Cerebellar cortex (tissue), 1 donor: ENCODE measurements at regions not wholly inside any gene's neighbourhood (a gene's known extent, or its start where the extent isn't known, plus 50 kb on each side); places are given as distances from the start of the nearest gene placed in this dataset.
"Not testable (repeated sequence)": the region's sequence is repeated elsewhere in the genome, so short reads cannot be mapped to it uniquely, and the experiment has no call there.

ENCODE experiments used
- DNase-seq: peaks from one replicate; pipeline ENCODE4 v3.0.0-alpha.2; 2015; ENCODE audit warnings: low spot score

- DNase-seq = no peak
Measured at GRCh38 chr2:105537466-105537865, 138.6 kb upstream of the FHL2 start.

- no peak for DNase-seq
Measured at GRCh38 chr2:105536175-105536574, 137.3 kb upstream of the FHL2 start.

- not testable (repeated sequence) for DNase-seq
Measured at GRCh38 chr2:105529258-105529657, 130.4 kb upstream of the FHL2 start.

- no peak for DNase-seq
Measured at GRCh38 chr2:105526000-105526925, 127.4 kb upstream of the FHL2 start.

GRCh38 chr2:105525201-105525600, 126.3 kb upstream of the FHL2 start:
- DNase-seq = no peak

- no peak for DNase-seq
Measured at GRCh38 chr2:105522645-105523044, 123.8 kb upstream of the FHL2 start.

- no peak for DNase-seq
Measured at GRCh38 chr2:105521616-105522015, 122.8 kb upstream of the FHL2 start.

GRCh38 chr2:105521176-105521575, 122.3 kb upstream of the FHL2 start:
- DNase-seq = peak; percentile 61

GRCh38 chr2:105519516-105519915, 120.7 kb upstream of the FHL2 start:
- no peak for DNase-seq

- DNase-seq = no peak
Measured at GRCh38 chr2:105518897-105519296, 120.0 kb upstream of the FHL2 start.

- DNase-seq = peak; percentile 82
Measured at GRCh38 chr2:105517814-105518705, 119.2 kb upstream of the FHL2 start.

- DNase-seq = peak; percentile 81
Measured at GRCh38 chr2:105515581-105516415, 116.9 kb upstream of the FHL2 start.

- no peak for DNase-seq
Measured at GRCh38 chr2:105514576-105514975, 115.7 kb upstream of the FHL2 start.

- no peak for DNase-seq
Measured at GRCh38 chr2:105510761-105511528, 112.1 kb upstream of the FHL2 start.

GRCh38 chr2:105509269-105510086, 110.6 kb upstream of the FHL2 start:
- DNase-seq = no peak

- DNase-seq = not testable (repeated sequence)
Measured at GRCh38 chr2:105506860-105507259, 108.0 kb upstream of the FHL2 start.

- DNase-seq = no peak
Measured at GRCh38 chr2:105504459-105504858, 105.6 kb upstream of the FHL2 start.

GRCh38 chr2:105502625-105503334, 103.9 kb upstream of the FHL2 start:
- no peak for DNase-seq

GRCh38 chr2:105498281-105498846, 99.5 kb upstream of the FHL2 start:
- no peak for DNase-seq
